ENCODE measurements at regions not wholly inside any gene's neighbourhood (a gene's known extent, or its start where the extent isn't known, plus 50 kb on each side); places are given as distances from the start of the nearest gene placed in this dataset.

DNA sequence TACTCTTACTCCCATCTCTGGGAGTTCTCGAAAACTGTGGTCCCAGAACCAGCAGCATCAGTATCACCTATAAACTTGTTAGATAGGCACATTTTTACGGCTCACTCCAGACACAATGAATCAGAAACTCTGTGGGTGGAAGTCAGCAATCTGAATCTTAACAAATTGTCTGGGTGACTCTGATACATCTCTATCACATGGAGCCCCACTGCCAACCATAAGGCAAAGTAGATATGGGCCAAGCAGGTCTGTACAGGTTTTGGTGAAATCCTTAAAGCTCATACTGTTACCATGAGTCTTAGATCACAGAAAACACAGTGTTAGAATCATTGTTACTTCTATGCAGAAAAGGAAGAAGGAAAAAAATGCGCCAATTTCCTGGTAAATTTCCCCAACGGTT lies 122.5 kb upstream of the HCCS start:
- H3K4me3 Mint-ChIP-seq (ENCODE audit: low read depth, unreplicated experiment) = no peak overlapping the region
- intact Hi-C loops (cut with micrococcal nuclease; ENCODE audit: unreplicated experiment) = no loop called here
- CTCF ChIA-PET = no interaction called here
- H3K27ac Mint-ChIP-seq (ENCODE audit: unreplicated experiment) = no peak overlapping the region
- no peak for DNase-seq
- no peaks in the 10 kb centered on the region for H3K36me3 Mint-ChIP-seq (ENCODE audit: insufficient read depth, unreplicated experiment)
- no peaks in the 10 kb centered on the region for H3K27me3 Mint-ChIP-seq (ENCODE audit: unreplicated experiment)
- no peak for TF ChIP-seq CTCF (IDR thresholded peaks at IDR 0.05; ENCODE audit: unreplicated experiment)
- BruUV-seq (replicated peaks) = no TSS peak
- H3K9me3 Mint-ChIP-seq (ENCODE audit: low read depth, unreplicated experiment) = no peaks in the 10 kb centered on the region
- H3K4me1 Mint-ChIP-seq (ENCODE audit: low read depth, unreplicated experiment) = no peaks in the 10 kb centered on the region

DNA sequence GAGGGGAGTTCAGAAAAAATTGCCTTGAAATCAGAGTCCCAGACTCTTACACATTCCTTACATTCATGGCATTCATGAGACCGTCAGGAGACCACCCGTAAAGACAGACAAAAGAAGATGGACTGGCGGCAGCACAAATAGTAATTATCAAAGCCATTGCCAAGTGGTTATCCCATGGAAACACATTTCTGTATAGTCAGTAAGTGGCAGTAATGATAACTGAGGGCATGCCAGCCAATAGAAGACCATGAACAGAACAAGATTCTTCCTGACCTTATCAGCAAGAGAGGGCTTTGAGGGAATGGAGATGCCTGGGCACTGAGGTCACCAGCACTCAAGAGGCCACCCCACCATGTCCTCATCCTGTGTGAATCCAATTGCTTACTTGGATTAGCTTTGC lies 121.7 kb upstream of the HCCS start:
- H3K4me1 Mint-ChIP-seq (ENCODE audit: low read depth, unreplicated experiment) = no peaks in the 10 kb centered on the region
- intact Hi-C loops (cut with micrococcal nuclease; ENCODE audit: unreplicated experiment) = no loop called here
- no peaks in the 10 kb centered on the region for H3K9me3 Mint-ChIP-seq (ENCODE audit: low read depth, unreplicated experiment)
- H3K27me3 Mint-ChIP-seq (ENCODE audit: unreplicated experiment) = no peaks in the 10 kb centered on the region
- no peaks in the 10 kb centered on the region for H3K36me3 Mint-ChIP-seq (ENCODE audit: insufficient read depth, unreplicated experiment)
- H3K27ac Mint-ChIP-seq (ENCODE audit: unreplicated experiment) = no peak overlapping the region
- H3K4me3 Mint-ChIP-seq (ENCODE audit: low read depth, unreplicated experiment) = no peak overlapping the region
- TF ChIP-seq CTCF (IDR thresholded peaks at IDR 0.05; ENCODE audit: unreplicated experiment) = no peak
- no TSS peak for BruUV-seq (replicated peaks)
- CTCF ChIA-PET = no interaction called here
- DNase-seq = no peak

GRCh38 chrX:10990418-10990817 lies 120.7 kb upstream of the HCCS start:
- Mint-ChIP-seq H3K9me3 (ENCODE audit: low read depth, unreplicated experiment) (no peaks in the 10 kb centered on the region), H3K36me3 (ENCODE audit: insufficient read depth, unreplicated experiment) (no peaks in the 10 kb centered on the region), H3K4me1 (ENCODE audit: low read depth, unreplicated experiment) (no peaks in the 10 kb centered on the region), H3K27ac (ENCODE audit: unreplicated experiment) (no peak overlapping the region), H3K27me3 (ENCODE audit: unreplicated experiment) (no peaks in the 10 kb centered on the region), H3K4me3 (ENCODE audit: low read depth, unreplicated experiment) (no peak overlapping the region)
- BruUV-seq (replicated peaks) = no TSS peak
- DNase-seq = no peak
- CTCF ChIA-PET = no interaction called here
- TF ChIP-seq CTCF (IDR thresholded peaks at IDR 0.05; ENCODE audit: unreplicated experiment) = no peak
- intact Hi-C loops (cut with micrococcal nuclease; ENCODE audit: unreplicated experiment) = no loop called here

- CTCF ChIA-PET = no interaction called here
- BruUV-seq (replicated peaks) = no TSS peak
- H3K4me1 Mint-ChIP-seq (ENCODE audit: low read depth, unreplicated experiment) = no peaks in the 10 kb centered on the region
These were observed 120.2 kb upstream of the HCCS start for GRCh38 chrX:10990976-10991375.

More at GRCh38 chrX:10990976-10991375, 120.2 kb upstream of the HCCS start:
- no peak for TF ChIP-seq CTCF (IDR thresholded peaks at IDR 0.05; ENCODE audit: unreplicated experiment)
- intact Hi-C loops (cut with micrococcal nuclease; ENCODE audit: unreplicated experiment) = no loop called here
- H3K27me3 Mint-ChIP-seq (ENCODE audit: unreplicated experiment) = no peaks in the 10 kb centered on the region
- H3K27ac Mint-ChIP-seq (ENCODE audit: unreplicated experiment) = no peak overlapping the region
- DNase-seq = no peak
- no peak overlapping the region for H3K4me3 Mint-ChIP-seq (ENCODE audit: low read depth, unreplicated experiment)
- H3K36me3 Mint-ChIP-seq (ENCODE audit: insufficient read depth, unreplicated experiment) = no peaks in the 10 kb centered on the region
- no peaks in the 10 kb centered on the region for H3K9me3 Mint-ChIP-seq (ENCODE audit: low read depth, unreplicated experiment)

Data from Calu3 (cell line).